T-helper 1 cell treated with Interleukin-12 subunit alpha and Interleukin-12 subunit beta and Interleukin-4 antibody, amounts not matched to agents 30 μg/mL and 1 μg/mL, for 36 hours (primary cell): ENCODE measurements at regions not wholly inside any gene's neighbourhood (a gene's known extent, or its start where the extent isn't known, plus 50 kb on each side); places are given as distances from the start of the nearest gene placed in this dataset.
"Not testable (repeated sequence)": the region's sequence is repeated elsewhere in the genome, so short reads cannot be mapped to it uniquely, and the experiment has no call there.

Experiments used
- H3K27ac Mint-ChIP-seq: one replicate; pipeline ENCODE4 v1.8.0; 2021; ENCODE audit warnings: mild to moderate bottlenecking, mixed read lengths
- H3K27me3 Mint-ChIP-seq: one replicate; pipeline ENCODE4 v1.8.0; 2021; ENCODE audit warnings: low read depth, mixed read lengths
- H3K36me3 Mint-ChIP-seq: one replicate; pipeline ENCODE4 v1.8.0; 2021; ENCODE audit warnings: low read depth, mixed read lengths
- H3K4me1 Mint-ChIP-seq: one replicate; pipeline ENCODE4 v1.8.0; 2021; ENCODE audit warnings: low read depth, mixed read lengths
- H3K4me3 Mint-ChIP-seq: one replicate; pipeline ENCODE4 v1.8.0; 2021; ENCODE audit warnings: mild to moderate bottlenecking, moderate library complexity, mixed read lengths
- H3K9me3 Mint-ChIP-seq: one replicate; pipeline ENCODE4 v1.8.0; 2021; ENCODE audit warnings: mixed read lengths

GRCh38 chr18:66873899-66874298 is 270.0 kb upstream of the CDH19 start:
- Mint-ChIP-seq H3K27me3 (no peaks in the 10 kb centered on the region), H3K36me3 (no peaks in the 10 kb centered on the region), H3K27ac (no peak overlapping the region), H3K4me1 (no peaks in the 10 kb centered on the region), H3K9me3 (no peaks in the 10 kb centered on the region), H3K4me3 (no peak overlapping the region)

GRCh38 chr18:66872277-66872676 is 268.4 kb upstream of the CDH19 start:
- H3K36me3 Mint-ChIP-seq: no peaks in the 10 kb centered on the region
- no peaks in the 10 kb centered on the region for H3K9me3 Mint-ChIP-seq
- H3K4me1 Mint-ChIP-seq: no peaks in the 10 kb centered on the region
- no peak overlapping the region for H3K27ac Mint-ChIP-seq
- H3K4me3 Mint-ChIP-seq: no peak overlapping the region
- H3K27me3 Mint-ChIP-seq: no peaks in the 10 kb centered on the region

GRCh38 chr18:66867653-66868052 is 263.8 kb upstream of the CDH19 start:
- H3K4me1 Mint-ChIP-seq: no peaks in the 10 kb centered on the region
- H3K36me3 Mint-ChIP-seq: no peaks in the 10 kb centered on the region
- H3K27ac Mint-ChIP-seq: no peak overlapping the region
- no peaks in the 10 kb centered on the region for H3K27me3 Mint-ChIP-seq
- H3K9me3 Mint-ChIP-seq: no peaks in the 10 kb centered on the region
- no peak overlapping the region for H3K4me3 Mint-ChIP-seq

- H3K4me3 Mint-ChIP-seq, H3K27ac Mint-ChIP-seq, H3K4me1 Mint-ChIP-seq, H3K27me3 Mint-ChIP-seq, H3K9me3 Mint-ChIP-seq, H3K36me3 Mint-ChIP-seq: not testable (repeated sequence)
Measured at GRCh38 chr18:66866427-66866940, 262.6 kb upstream of the CDH19 start.

- Mint-ChIP-seq H3K4me1 (no peaks in the 10 kb centered on the region), H3K27me3 (no peaks in the 10 kb centered on the region), H3K36me3 (no peaks in the 10 kb centered on the region), H3K27ac (no peak overlapping the region), H3K4me3 (no peak overlapping the region), H3K9me3 (no peaks in the 10 kb centered on the region)
Measured at GRCh38 chr18:66838340-66838987, 234.6 kb upstream of the CDH19 start.

GRCh38 chr18:66833646-66834045 is 229.8 kb upstream of the CDH19 start:
- no peaks in the 10 kb centered on the region for H3K27me3 Mint-ChIP-seq
- peaks cover 3% of the 10 kb centered on the region for H3K9me3 Mint-ChIP-seq

GRCh38 chr18:66826211-66826610 is 222.3 kb upstream of the CDH19 start:
- no peaks in the 10 kb centered on the region for H3K27me3 Mint-ChIP-seq
- H3K4me1 Mint-ChIP-seq: no peaks in the 10 kb centered on the region
- H3K4me3 Mint-ChIP-seq: no peak overlapping the region
- H3K9me3 Mint-ChIP-seq: peaks cover 3% of the 10 kb centered on the region
- H3K36me3 Mint-ChIP-seq: no peaks in the 10 kb centered on the region
- H3K27ac Mint-ChIP-seq: no peak overlapping the region

More at GRCh38 chr18:66833646-66834045, 229.8 kb upstream of the CDH19 start:
- no peaks in the 10 kb centered on the region for H3K36me3 Mint-ChIP-seq
- no peaks in the 10 kb centered on the region for H3K4me1 Mint-ChIP-seq
- no peak overlapping the region for H3K27ac Mint-ChIP-seq
- no peak overlapping the region for H3K4me3 Mint-ChIP-seq

- Mint-ChIP-seq H3K9me3 (no peaks in the 10 kb centered on the region), H3K27me3 (no peaks in the 10 kb centered on the region), H3K27ac (no peak overlapping the region), H3K4me3 (no peak overlapping the region), H3K36me3 (no peaks in the 10 kb centered on the region), H3K4me1 (no peaks in the 10 kb centered on the region)
Measured at GRCh38 chr18:66825347-66825746, 221.5 kb upstream of the CDH19 start.

- H3K27ac Mint-ChIP-seq: no peak overlapping the region
Measured at GRCh38 chr18:66819235-66819634, 215.3 kb upstream of the CDH19 start.

GRCh38 chr18:66813138-66813537 is 209.2 kb upstream of the CDH19 start:
- Mint-ChIP-seq H3K36me3 (no peaks in the 10 kb centered on the region), H3K27me3 (no peaks in the 10 kb centered on the region), H3K9me3 (no peaks in the 10 kb centered on the region), H3K4me3 (no peak overlapping the region), H3K27ac (no peak overlapping the region), H3K4me1 (no peaks in the 10 kb centered on the region)

More at GRCh38 chr18:66819235-66819634, 215.3 kb upstream of the CDH19 start:
- Mint-ChIP-seq H3K4me1 (no peaks in the 10 kb centered on the region), H3K36me3 (no peaks in the 10 kb centered on the region), H3K9me3 (no peaks in the 10 kb centered on the region), H3K4me3 (no peak overlapping the region), H3K27me3 (no peaks in the 10 kb centered on the region)

- Mint-ChIP-seq H3K9me3 (peaks cover 4% of the 10 kb centered on the region), H3K27me3 (no peaks in the 10 kb centered on the region), H3K36me3 (no peaks in the 10 kb centered on the region), H3K4me1 (no peaks in the 10 kb centered on the region), H3K27ac (no peak overlapping the region), H3K4me3 (no peak overlapping the region)
Measured at GRCh38 chr18:66795051-66795450, 191.2 kb upstream of the CDH19 start.

GRCh38 chr18:66792466-66792865 is 188.6 kb upstream of the CDH19 start:
- Mint-ChIP-seq H3K4me1 (no peaks in the 10 kb centered on the region), H3K9me3 (peaks cover 4% of the 10 kb centered on the region), H3K36me3 (no peaks in the 10 kb centered on the region), H3K27me3 (no peaks in the 10 kb centered on the region), H3K4me3 (no peak overlapping the region), H3K27ac (no peak overlapping the region)

- H3K4me3 Mint-ChIP-seq: no peak overlapping the region
- H3K4me1 Mint-ChIP-seq: no peaks in the 10 kb centered on the region
- no peaks in the 10 kb centered on the region for H3K27me3 Mint-ChIP-seq
- no peaks in the 10 kb centered on the region for H3K36me3 Mint-ChIP-seq
- H3K9me3 Mint-ChIP-seq: no peaks in the 10 kb centered on the region
- H3K27ac Mint-ChIP-seq: no peak overlapping the region
Measured at GRCh38 chr18:66780609-66781008, 176.7 kb upstream of the CDH19 start.

GRCh38 chr18:66778048-66778447 is 174.2 kb upstream of the CDH19 start:
- no peak overlapping the region for H3K27ac Mint-ChIP-seq
- no peak overlapping the region for H3K4me3 Mint-ChIP-seq
- no peaks in the 10 kb centered on the region for H3K9me3 Mint-ChIP-seq
- no peaks in the 10 kb centered on the region for H3K36me3 Mint-ChIP-seq
- no peaks in the 10 kb centered on the region for H3K27me3 Mint-ChIP-seq
- H3K4me1 Mint-ChIP-seq: no peaks in the 10 kb centered on the region

GRCh38 chr18:66769375-66769774 is 165.5 kb upstream of the CDH19 start:
- Mint-ChIP-seq H3K27me3 (no peaks in the 10 kb centered on the region), H3K4me1 (no peaks in the 10 kb centered on the region), H3K4me3 (no peak overlapping the region), H3K36me3 (no peaks in the 10 kb centered on the region), H3K9me3 (no peaks in the 10 kb centered on the region), H3K27ac (no peak overlapping the region)

GRCh38 chr18:66764230-66764629 is 160.3 kb upstream of the CDH19 start:
- Mint-ChIP-seq H3K4me3 (no peak overlapping the region), H3K4me1 (no peaks in the 10 kb centered on the region), H3K36me3 (no peaks in the 10 kb centered on the region), H3K27ac (no peak overlapping the region), H3K9me3 (no peaks in the 10 kb centered on the region), H3K27me3 (no peaks in the 10 kb centered on the region)
